Activated naive CD4-positive, alpha-beta T cell treated with anti-CD3 and anti-CD28 coated beads, Interleukin-2, amount 10 ng/mL, durations not matched to agents 7 days and 5 days (primary cell): ENCODE measurements at regions not wholly inside any gene's neighbourhood (a gene's known extent, or its start where the extent isn't known, plus 50 kb on each side); places are given as distances from the start of the nearest gene placed in this dataset.

Experiments used
- CTCF ChIA-PET: fragments of 350-600 bp; sonication (Branson Sonifier 250); formaldehyde crosslinking; loops from one replicate; lab custom pipeline; 2021; ENCODE audit warnings: antibody characterized with exemption; lab: Charles Lee
- DNase-seq: peaks from one replicate; pipeline ENCODE4 v3.0.0-alpha.2; 2020
- H3K27ac Mint-ChIP-seq: one replicate; pipeline ENCODE4 v1.8.0; 2021; ENCODE audit warnings: mild to moderate bottlenecking, moderate library complexity, mixed read lengths
- H3K27me3 Mint-ChIP-seq: one replicate; pipeline ENCODE4 v1.8.0; 2021; ENCODE audit warnings: mild to moderate bottlenecking, mixed read lengths
- H3K36me3 Mint-ChIP-seq: one replicate; pipeline ENCODE4 v1.8.0; 2021; ENCODE audit warnings: mixed read lengths
- H3K4me1 Mint-ChIP-seq: one replicate; pipeline ENCODE4 v1.8.0; 2021; ENCODE audit warnings: mixed read lengths
- H3K4me3 Mint-ChIP-seq: one replicate; pipeline ENCODE4 v1.8.0; 2021; ENCODE audit warnings: mild to moderate bottlenecking, moderate library complexity, mixed read lengths
- H3K9me3 Mint-ChIP-seq: one replicate; pipeline ENCODE4 v1.8.0; 2021; ENCODE audit warnings: mixed read lengths

DNA sequence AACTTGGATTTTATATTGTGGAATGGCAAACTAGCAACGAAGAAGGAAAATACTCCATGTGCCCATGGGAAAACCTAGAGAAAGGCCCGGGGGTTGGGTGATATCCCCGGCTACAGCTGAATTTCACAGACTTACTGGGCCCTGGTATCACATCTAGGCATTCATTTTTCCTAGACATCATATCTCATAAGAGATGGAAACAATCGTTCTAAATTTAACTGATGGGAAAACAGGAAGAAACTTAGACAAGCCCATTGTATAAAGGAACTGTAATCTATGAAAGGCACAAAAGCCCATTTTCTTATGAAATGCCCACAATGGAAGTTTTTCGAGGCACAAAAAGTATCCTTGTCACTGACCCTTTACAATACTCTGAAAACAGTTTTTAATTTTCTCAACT is 407.9 kb upstream of the LYPLAL1 start:
- no peak for DNase-seq
- H3K27me3 Mint-ChIP-seq: no peaks in the 10 kb centered on the region
- CTCF ChIA-PET: no interaction called here
- H3K4me3 Mint-ChIP-seq: no peak overlapping the region
- no peaks in the 10 kb centered on the region for H3K9me3 Mint-ChIP-seq
- no peaks in the 10 kb centered on the region for H3K4me1 Mint-ChIP-seq
- H3K36me3 Mint-ChIP-seq: no peaks in the 10 kb centered on the region
- H3K27ac Mint-ChIP-seq: no peak overlapping the region

DNA sequence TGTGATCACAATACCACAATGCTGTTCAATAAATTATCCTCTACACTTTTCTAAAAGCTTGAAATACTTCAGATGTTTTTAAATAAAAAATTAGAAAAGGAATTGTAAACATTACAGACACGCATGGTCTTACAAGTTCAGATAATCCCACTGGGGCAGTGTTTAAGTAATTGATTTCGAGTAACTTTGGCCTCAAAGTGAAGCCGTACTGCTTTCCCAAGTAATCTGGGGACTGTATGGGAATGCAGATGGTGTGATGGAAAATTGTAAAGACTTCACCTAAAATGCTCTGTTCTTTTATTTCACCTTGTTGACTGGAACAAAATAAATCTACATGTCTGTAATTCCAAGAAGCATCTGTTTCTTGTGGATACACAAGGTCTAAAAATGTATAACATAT is 401.7 kb upstream of the LYPLAL1 start:
- no peak overlapping the region for H3K4me3 Mint-ChIP-seq
- H3K36me3 Mint-ChIP-seq: no peaks in the 10 kb centered on the region
- H3K27ac Mint-ChIP-seq: no peak overlapping the region
- CTCF ChIA-PET: no interaction called here
- H3K27me3 Mint-ChIP-seq: no peaks in the 10 kb centered on the region
- no peak for DNase-seq
- H3K9me3 Mint-ChIP-seq: peaks cover 1% of the 10 kb centered on the region
- H3K4me1 Mint-ChIP-seq: no peaks in the 10 kb centered on the region

DNA sequence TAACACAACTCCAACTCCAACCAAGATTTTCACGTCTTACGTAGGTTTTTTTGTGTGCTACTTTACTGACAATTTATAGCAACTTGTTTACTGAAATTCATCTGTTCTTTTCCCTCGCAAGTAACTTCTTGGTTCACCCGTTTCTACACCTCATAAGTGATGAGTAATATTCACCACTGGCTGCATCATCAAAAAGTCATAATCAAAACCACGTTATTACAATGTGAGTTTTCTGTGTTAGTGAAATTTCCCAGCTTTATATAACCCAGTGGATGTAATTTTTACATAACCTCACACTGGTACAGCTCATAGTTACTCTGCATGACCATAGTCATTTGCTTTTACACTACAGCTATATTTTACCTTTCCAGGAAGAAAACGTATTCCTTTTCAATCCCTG is 401.1 kb upstream of the LYPLAL1 start:
- Mint-ChIP-seq H3K27me3 (no peaks in the 10 kb centered on the region), H3K36me3 (no peaks in the 10 kb centered on the region), H3K27ac (no peak overlapping the region), H3K9me3 (peaks cover 1% of the 10 kb centered on the region), H3K4me3 (no peak overlapping the region), H3K4me1 (no peaks in the 10 kb centered on the region)
- DNase-seq: no peak
- CTCF ChIA-PET: no interaction called here

DNA sequence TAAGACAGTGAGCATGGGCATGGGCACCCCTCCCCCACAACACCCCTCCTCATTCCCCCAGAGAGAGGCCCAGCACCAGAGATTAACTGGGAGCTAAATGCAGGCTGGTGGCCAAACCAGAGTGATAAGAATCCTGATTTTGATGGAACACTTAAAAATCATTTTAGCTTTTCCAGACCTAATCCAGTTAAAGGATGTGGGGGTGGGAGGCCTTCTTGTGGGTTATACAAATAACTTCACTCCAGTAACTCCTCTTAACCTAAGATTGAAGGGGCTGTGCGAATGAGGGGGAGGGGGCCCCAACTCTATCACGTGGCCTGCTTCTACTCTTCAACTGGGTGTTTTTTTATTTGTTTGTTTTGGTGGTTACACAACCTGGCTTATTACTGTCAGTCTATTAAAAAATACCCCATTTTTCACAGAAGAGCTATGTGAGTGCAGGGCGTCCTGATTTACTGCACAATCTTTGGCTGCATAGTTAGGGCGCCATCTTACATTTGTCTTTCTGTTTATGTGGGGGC is 398.1 kb upstream of the LYPLAL1 start:
- Mint-ChIP-seq H3K9me3 (peaks cover 1% of the 10 kb centered on the region), H3K4me3 (no peak overlapping the region), H3K27ac (no peak overlapping the region), H3K4me1 (no peaks in the 10 kb centered on the region), H3K36me3 (no peaks in the 10 kb centered on the region), H3K27me3 (no peaks in the 10 kb centered on the region)
- CTCF ChIA-PET: no interaction called here
- DNase-seq: no peak

DNA sequence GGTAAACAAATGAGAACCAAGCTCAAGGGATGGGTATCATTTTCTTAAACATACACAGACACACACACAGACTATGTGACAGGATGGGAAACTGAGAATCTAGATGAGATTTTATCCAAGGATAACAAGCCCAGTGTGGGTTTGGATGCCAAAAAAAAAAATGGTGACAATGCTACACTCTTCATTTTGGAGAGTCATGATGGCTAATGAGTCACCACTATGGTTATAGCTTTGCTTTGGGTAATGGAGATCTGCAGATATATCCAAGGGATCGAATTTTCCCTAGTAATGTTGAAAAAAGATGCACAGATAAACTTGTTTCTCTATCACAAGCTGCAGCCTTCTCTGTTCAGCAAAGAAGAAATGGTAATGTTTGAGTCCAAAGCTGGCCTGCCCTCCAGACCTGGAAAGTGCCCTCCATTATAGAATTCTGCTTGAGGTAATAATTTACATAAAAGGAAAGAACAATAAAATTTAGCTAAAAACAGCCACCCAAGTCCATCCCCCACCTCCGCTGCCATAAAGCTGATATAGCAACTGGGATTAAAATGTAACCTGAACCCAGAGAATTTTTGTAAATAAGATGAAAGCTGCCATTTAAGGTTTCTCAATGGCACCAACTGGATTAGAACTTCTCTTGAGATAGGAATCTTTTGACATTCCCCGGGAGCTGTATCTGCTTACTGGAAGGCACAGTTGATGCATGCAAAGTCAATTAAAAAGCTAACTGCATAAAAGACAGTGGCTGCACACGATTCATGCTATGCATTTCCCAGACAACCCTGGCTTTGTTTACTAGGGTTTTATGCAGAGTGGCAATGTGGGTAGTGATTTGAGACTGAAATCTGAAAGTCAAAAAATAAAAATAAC is 395.2 kb upstream of the LYPLAL1 start:
- CTCF ChIA-PET: no interaction called here
- no peaks in the 10 kb centered on the region for H3K36me3 Mint-ChIP-seq
- peaks cover 1% of the 10 kb centered on the region for H3K9me3 Mint-ChIP-seq
- no peak for DNase-seq
- H3K4me1 Mint-ChIP-seq: no peaks in the 10 kb centered on the region
- no peaks in the 10 kb centered on the region for H3K27me3 Mint-ChIP-seq
- H3K4me3 Mint-ChIP-seq: no peak overlapping the region
- H3K27ac Mint-ChIP-seq: no peak overlapping the region

DNA sequence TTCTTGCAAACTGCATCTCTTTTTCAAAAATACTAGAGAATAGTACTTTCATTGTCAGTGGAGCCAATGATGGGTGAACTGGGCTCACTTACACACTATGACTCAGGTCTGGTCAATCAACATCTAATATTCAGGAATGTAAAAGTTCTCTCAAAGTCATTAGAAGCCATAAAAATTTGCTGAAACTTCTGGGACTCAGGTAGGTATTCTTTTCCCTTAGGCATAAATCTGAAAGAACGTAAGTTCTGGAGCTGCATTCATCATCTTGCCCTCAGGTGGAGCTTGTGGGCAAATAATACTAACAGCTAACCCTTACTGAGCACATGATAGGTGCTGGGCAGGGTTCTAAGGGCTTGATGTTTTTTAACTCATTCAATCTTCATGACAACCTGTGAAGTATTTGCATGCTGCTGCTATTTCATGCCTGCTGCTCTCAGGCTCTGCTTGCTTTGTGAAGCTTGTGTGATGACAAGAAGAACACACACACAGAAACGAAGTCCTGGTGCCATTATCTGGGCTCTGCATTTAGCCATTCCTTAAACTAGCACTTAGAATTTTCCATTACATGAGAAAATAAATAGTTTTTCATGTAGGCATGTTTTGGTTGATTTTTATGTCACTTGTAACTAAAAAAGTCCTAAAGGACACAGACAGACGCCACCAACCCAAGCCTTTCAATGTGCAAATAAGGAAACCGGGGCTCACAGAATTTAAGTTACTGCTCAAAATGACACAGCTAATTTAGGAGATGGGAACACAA is 394.2 kb upstream of the LYPLAL1 start:
- CTCF ChIA-PET: no interaction called here
- no peaks in the 10 kb centered on the region for H3K4me1 Mint-ChIP-seq
- H3K9me3 Mint-ChIP-seq: peaks cover 1% of the 10 kb centered on the region
- DNase-seq: no peak
- no peaks in the 10 kb centered on the region for H3K36me3 Mint-ChIP-seq
- H3K27ac Mint-ChIP-seq: no peak overlapping the region
- no peaks in the 10 kb centered on the region for H3K27me3 Mint-ChIP-seq
- no peak overlapping the region for H3K4me3 Mint-ChIP-seq

DNA sequence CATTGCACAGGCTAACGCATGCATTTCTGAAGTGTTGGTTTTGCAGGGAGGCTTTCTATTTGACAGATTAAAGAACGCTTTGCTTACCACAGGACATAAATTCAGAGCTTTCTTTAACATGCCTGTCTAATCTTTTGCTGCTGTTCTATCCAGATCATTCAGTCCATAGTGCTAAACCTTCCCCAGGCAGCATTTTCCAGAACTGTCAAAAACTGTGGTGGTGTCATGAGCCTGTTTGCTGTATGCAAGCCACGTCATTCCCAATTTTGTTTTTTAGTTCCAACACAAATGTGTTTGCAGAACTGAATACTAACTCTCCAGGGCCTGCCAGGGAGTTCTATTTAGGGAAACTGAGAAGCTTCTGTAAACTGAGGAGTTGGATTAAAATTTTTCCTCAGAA is 390.5 kb upstream of the LYPLAL1 start:
- H3K27me3 Mint-ChIP-seq: no peaks in the 10 kb centered on the region
- no peak for DNase-seq
- no peaks in the 10 kb centered on the region for H3K4me1 Mint-ChIP-seq
- H3K4me3 Mint-ChIP-seq: no peak overlapping the region
- H3K27ac Mint-ChIP-seq: peak overlapping the region; percentile 19
- no peaks in the 10 kb centered on the region for H3K36me3 Mint-ChIP-seq
- H3K9me3 Mint-ChIP-seq: no peaks in the 10 kb centered on the region
- CTCF ChIA-PET: no interaction called here

DNA sequence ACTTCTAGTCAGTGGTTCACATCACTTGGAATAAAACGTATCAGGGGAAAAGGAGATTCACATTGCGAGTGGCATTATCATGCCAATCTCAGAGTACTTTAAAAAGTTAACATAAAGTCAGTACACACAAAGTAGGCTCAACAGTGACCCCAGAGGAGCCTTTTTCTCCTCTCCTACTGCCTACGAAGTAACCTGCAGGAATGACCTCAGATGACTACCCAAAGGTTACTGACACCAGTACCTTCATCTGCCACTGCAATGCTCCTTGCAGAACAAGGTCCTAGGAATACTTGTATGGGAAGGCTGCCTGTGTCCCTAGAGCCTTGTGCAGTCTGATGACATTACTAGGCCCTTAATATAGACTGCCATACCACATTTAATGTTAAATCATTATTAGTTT is 389.8 kb upstream of the LYPLAL1 start:
- no peaks in the 10 kb centered on the region for H3K27me3 Mint-ChIP-seq

DNA sequence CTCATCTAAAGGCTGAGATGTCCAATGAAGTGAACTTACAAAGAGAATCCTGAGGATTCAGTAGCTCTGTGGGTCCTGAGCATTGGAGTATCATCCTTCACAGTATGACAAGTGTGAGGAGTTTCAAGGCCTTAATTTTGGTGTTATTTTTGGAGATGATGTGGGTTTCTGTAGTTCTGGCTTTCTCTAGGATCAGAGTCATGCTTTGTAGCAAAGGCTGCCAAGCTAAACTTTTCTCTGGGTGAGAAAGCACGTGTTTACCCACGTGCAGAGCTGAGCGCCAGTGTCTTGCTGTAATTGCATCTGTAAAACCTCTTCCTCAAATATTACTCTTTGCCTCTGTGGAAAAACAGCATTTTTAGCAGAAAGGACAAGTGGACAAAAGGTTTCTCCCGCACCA is 387.8 kb upstream of the LYPLAL1 start:
- no peak for DNase-seq
- Mint-ChIP-seq H3K9me3 (peaks cover 1% of the 10 kb centered on the region), H3K36me3 (no peaks in the 10 kb centered on the region), H3K4me1 (no peaks in the 10 kb centered on the region), H3K4me3 (no peak overlapping the region), H3K27me3 (no peaks in the 10 kb centered on the region), H3K27ac (no peak overlapping the region)
- CTCF ChIA-PET: no interaction called here

More for the DNA sequence above, 389.8 kb upstream of the LYPLAL1 start:
- no peak overlapping the region for H3K4me3 Mint-ChIP-seq
- no peaks in the 10 kb centered on the region for H3K9me3 Mint-ChIP-seq
- no peak overlapping the region for H3K27ac Mint-ChIP-seq
- no peaks in the 10 kb centered on the region for H3K4me1 Mint-ChIP-seq
- no peaks in the 10 kb centered on the region for H3K36me3 Mint-ChIP-seq
- DNase-seq: no peak
- CTCF ChIA-PET: no interaction called here

DNA sequence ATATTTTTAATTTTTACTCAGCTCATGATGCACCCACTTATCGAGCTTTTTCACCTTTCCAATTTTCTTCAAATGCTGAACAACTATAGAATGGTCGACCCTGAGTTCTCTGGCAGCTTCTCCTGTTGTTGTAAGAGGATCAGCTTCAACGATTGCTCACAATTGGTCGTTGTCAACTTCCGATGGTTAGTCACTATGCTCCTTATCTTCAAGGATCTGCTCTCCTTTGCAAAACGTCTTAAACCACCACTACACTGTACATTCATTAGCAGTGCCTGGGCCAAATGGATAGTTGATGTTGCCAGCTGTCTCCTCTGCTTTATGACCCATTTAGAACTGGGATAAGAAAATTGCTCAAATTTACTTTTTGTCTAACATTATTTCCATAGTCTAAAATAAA is 385.9 kb upstream of the LYPLAL1 start:
- Mint-ChIP-seq H3K27me3 (no peaks in the 10 kb centered on the region), H3K27ac (no peak overlapping the region), H3K4me1 (no peaks in the 10 kb centered on the region), H3K36me3 (no peaks in the 10 kb centered on the region), H3K9me3 (peaks cover 1% of the 10 kb centered on the region), H3K4me3 (no peak overlapping the region)
- CTCF ChIA-PET: no interaction called here
- DNase-seq: no peak

DNA sequence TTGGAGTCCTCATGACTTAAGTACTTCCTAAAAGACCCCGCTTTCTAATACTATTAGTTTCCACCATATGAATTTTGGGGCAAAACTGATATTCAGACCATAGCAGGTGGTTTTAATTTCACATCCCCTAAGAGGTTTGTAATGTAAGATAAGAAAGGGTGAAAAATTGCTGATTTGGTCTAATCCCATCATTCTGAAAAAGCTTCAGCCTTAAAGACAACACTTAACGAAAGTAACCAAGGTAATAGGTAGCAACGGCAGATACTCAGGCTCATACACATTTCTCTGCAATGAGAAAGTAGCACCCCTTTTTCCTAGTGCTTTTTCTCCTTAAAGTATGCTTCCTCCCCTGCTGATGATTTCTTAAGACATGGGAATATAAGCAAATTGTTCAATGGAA is 376.9 kb upstream of the LYPLAL1 start:
- CTCF ChIA-PET: no interaction called here
- Mint-ChIP-seq H3K27me3 (no peaks in the 10 kb centered on the region), H3K4me1 (no peaks in the 10 kb centered on the region), H3K27ac (no peak overlapping the region), H3K36me3 (no peaks in the 10 kb centered on the region), H3K4me3 (no peak overlapping the region), H3K9me3 (peaks cover 3% of the 10 kb centered on the region)
- no peak for DNase-seq

DNA sequence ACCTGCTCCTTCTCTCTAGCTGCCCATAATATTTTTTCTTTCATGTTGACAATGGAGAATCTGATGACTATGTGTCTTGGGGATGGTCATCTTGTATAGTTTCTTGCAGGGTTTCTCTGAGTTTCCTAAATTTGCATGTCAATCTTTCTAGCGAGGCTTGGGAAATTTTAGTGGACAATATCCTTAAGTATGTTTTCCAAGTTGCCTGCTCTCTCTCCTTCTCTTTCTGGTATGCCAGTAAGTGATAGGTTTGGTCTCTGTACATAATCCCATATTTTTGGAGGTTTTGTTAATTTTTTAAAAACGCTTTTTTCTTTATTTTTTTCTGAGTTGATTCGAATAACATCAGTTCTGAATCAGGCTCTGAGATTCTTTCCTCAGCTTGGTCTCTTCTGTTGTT is 370.9 kb upstream of the LYPLAL1 start:
- no peaks in the 10 kb centered on the region for H3K27me3 Mint-ChIP-seq
- CTCF ChIA-PET: no interaction called here
- H3K4me3 Mint-ChIP-seq: no peak overlapping the region
- DNase-seq: no peak
- no peak overlapping the region for H3K27ac Mint-ChIP-seq
- H3K9me3 Mint-ChIP-seq: peaks cover 3% of the 10 kb centered on the region
- H3K36me3 Mint-ChIP-seq: no peaks in the 10 kb centered on the region
- H3K4me1 Mint-ChIP-seq: no peaks in the 10 kb centered on the region

DNA sequence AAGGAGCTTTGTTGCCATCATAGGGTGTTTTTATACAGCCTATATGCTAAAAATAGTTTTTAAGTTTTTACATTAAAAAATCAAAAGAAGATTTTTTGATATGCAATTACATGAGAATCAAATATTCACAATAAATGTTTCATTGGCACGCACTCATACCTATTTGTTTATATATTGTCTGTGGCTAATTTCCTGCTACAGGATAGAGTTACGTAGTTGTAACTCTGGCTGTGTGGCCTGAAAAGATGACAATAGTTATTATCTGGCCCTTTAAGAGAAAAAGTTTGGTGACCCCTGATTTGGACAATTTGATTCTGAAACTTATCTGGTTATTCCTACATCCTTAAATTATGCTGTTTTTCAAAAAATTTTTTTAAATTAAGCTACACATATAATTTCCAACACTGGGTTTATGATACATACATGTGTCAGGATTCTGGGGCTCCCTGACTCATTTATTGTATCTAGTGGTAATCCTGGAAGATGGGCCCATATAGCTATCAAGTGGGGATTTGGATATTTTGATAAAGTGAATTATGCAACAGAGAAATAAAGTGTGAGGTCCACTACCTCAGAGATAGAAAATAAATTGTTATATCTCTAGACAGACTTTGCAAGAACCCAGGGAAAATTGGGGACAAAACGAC is 370.2 kb upstream of the LYPLAL1 start:
- Mint-ChIP-seq H3K27me3 (no peaks in the 10 kb centered on the region), H3K9me3 (peaks cover 6% of the 10 kb centered on the region), H3K4me3 (no peak overlapping the region), H3K4me1 (no peaks in the 10 kb centered on the region), H3K27ac (no peak overlapping the region), H3K36me3 (no peaks in the 10 kb centered on the region)
- CTCF ChIA-PET: no interaction called here
- no peak for DNase-seq

DNA sequence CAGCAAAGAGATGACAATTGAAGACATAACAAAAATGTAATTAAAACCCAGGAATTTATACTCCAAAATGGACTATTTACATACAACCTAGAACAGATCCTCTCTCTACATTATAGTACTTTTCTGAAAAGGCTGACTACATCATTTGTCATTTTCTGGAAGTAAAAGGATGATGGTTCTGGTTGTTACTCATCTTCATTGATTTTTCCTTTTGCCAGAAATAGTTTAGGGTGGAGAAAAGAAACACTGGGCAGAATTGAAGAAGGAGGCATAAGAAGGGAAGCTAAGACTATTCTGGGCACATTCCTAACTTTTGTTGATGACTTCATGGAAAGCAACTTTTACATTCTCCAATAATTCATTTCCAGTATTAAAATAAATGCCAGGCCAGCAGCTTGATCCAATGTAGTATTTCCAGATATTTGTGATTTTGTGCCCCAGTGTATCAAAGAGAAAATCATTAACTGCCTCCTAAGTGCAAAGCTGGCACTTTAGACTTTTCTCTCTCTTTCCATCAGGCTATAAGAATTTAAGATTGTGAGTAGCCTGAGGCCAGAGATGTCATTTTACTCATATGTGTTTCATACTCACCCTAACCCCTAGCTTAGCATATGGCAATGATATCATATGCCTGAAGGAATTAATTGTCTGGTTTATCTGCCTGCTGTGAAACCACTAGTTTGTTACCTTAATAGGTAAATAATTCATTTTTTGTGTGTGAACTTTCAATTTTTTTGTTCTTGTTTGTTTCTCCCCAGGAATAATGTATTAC is 369.5 kb upstream of the LYPLAL1 start:
- Mint-ChIP-seq H3K9me3 (peaks cover 6% of the 10 kb centered on the region), H3K36me3 (no peaks in the 10 kb centered on the region), H3K27ac (no peak overlapping the region), H3K4me1 (no peaks in the 10 kb centered on the region), H3K27me3 (no peaks in the 10 kb centered on the region), H3K4me3 (no peak overlapping the region)
- no peak for DNase-seq
- CTCF ChIA-PET: no interaction called here
